Loucy (cell line): ENCODE measurements at regions not wholly inside any gene's neighbourhood (a gene's known extent, or its start where the extent isn't known, plus 50 kb on each side); places are given as distances from the start of the nearest gene placed in this dataset.

Experiments
- EZH2phosphoT487 ChIP-seq: fragments of 200-600 bp; IDR thresholded peaks from 2 replicates; pipeline ENCODE4 v1.6.1; 2018; ENCODE audit warnings: antibody characterized with exemption, mild to moderate bottlenecking, moderate library complexity, borderline replicate concordance
- TF ChIP-seq, protein P1 (sequence below): fragments of 200-600 bp; sonication (generic); conservative IDR thresholded peaks from 2 replicates; pipeline ENCODE4 v1.5.1; 2014; ENCODE audit warnings: mild to moderate bottlenecking, antibody characterized with exemption, low read length

DNA sequence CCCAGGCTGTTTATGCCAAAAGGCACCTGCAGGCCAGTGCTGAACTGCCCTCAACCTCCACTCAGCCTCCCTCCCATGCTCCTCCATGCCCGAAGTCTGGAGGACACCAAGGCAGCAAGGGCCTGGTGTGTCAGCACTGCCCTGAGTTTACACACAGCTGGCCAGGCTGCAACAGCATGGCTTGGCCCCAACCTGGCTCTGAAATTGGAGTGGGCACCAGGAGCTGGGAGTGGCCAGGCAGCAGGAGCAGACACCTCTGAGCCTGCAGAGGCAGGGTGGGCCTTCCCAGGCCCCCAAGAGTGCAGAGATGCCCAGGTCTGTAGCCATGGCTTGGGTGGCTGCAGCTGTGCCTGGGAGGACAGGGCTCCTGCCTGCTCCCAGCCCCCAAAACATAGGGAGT lies 571.2 kb upstream of the ACTRT1 start:
- TF ChIP-seq, protein P1, sequence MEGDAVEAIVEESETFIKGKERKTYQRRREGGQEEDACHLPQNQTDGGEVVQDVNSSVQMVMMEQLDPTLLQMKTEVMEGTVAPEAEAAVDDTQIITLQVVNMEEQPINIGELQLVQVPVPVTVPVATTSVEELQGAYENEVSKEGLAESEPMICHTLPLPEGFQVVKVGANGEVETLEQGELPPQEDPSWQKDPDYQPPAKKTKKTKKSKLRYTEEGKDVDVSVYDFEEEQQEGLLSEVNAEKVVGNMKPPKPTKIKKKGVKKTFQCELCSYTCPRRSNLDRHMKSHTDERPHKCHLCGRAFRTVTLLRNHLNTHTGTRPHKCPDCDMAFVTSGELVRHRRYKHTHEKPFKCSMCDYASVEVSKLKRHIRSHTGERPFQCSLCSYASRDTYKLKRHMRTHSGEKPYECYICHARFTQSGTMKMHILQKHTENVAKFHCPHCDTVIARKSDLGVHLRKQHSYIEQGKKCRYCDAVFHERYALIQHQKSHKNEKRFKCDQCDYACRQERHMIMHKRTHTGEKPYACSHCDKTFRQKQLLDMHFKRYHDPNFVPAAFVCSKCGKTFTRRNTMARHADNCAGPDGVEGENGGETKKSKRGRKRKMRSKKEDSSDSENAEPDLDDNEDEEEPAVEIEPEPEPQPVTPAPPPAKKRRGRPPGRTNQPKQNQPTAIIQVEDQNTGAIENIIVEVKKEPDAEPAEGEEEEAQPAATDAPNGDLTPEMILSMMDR = no peak
- no peak for TF ChIP-seq EZH2phosphoT487
